Activated CD4-positive, alpha-beta T cell treated with anti-CD3 and anti-CD28 coated beads, Interleukin-2, amount 50 U/mL, for 4 hours (primary cell): ENCODE measurements at regions not wholly inside any gene's neighbourhood (a gene's known extent, or its start where the extent isn't known, plus 50 kb on each side); places are given as distances from the start of the nearest gene placed in this dataset.
A peak's percentile ranks its signal among the peaks of the same experiment; 100 is the strongest.
"Not testable (repeated sequence)": the region's sequence is repeated elsewhere in the genome, so short reads cannot be mapped to it uniquely, and the experiment has no call there.

ENCODE experiments used
- DNase-seq, 2 experiments: peaks; one replicate each; pipeline ENCODE4 v3.0.0-alpha.2; 2020

DNA sequence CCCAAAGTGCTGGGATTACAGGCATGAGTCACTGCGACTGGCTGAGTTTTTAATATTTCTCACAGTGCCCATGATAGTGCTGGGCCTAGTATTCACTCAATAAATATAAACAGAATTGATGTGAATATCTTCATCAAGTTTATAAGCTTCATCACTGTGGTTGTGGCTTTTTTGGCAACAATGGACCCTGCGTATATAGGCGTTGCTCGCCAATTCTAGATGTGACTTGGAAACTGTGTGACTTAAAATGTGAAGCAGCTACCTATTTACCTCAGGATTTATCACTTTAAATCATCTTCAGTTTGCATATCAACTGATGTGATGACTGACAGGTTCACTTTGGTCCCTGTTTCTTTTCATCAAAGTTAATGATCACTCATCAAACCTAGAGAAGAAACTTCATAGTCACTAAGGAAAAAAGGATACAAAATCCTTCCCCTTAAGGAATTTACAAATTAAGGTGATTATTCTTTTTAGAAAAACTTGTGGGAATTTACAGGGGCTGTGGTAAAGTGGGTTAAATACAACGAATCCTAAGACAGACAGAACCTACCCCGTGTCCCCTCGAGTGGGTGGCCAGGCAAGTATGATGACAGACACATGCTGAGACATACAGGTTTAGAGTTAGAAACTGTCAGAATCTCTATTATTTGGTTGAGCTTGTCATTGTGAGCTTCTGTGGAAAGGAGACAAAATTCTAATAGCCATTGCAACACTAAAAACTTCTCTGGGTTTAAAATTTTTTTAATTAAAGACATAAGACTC, 101.3 kb downstream of the AKAP11 start:
- DNase-seq, result no peak

GRCh38 chr13:42375663-42376062, 103.7 kb downstream of the AKAP11 start:
- no peak for DNase-seq

GRCh38 chr13:42377640-42378382, 105.9 kb downstream of the AKAP11 start:
- DNase-seq, result no peak

GRCh38 chr13:42378383-42378780, 106.4 kb downstream of the AKAP11 start:
- no peak for DNase-seq

DNA sequence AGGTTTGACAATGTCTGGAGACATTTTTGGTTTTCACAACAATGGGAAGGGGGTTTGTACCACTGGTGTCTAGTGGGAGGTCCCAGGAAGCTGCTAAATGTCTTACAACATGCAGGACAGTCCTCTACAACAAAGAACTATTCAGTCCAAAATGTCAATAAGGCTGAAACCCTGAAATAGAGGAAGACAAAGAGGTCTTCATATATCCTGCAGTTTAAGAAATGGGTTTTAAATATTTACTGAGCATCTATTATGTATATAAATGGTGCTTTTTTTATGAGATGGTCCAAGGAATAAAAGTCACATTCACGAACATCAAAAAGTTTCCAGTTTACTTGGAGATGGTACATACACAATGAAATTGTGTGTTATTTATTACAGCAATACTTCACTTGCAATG, 107.3 kb downstream of the AKAP11 start:
- DNase-seq, result no peak

- no peak for DNase-seq
Observed at GRCh38 chr13:42380420-42381164, 108.6 kb downstream of the AKAP11 start.

- DNase-seq, result no peak
Observed at GRCh38 chr13:42381165-42381425, 109.1 kb downstream of the AKAP11 start.

DNA sequence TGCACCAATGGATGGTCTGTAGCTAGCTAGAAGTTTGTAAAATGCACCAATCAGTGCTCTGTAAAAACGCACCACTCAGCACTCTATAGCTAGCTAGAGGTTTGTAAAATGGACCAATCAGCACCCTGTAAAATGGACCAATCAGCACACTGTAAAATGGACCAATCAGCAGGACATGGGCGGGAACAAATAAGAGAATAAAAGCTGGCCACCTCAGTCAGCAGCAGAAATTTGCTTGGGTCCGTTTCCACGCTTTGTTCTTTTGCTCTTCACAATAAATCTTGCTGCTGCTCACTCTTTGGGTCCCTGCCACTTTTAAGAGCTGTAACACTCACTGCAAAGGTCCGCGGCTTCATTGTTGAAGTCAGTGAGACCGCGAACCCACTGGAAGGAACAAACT, 109.5 kb downstream of the AKAP11 start:
- DNase-seq, result not testable (repeated sequence)

DNA sequence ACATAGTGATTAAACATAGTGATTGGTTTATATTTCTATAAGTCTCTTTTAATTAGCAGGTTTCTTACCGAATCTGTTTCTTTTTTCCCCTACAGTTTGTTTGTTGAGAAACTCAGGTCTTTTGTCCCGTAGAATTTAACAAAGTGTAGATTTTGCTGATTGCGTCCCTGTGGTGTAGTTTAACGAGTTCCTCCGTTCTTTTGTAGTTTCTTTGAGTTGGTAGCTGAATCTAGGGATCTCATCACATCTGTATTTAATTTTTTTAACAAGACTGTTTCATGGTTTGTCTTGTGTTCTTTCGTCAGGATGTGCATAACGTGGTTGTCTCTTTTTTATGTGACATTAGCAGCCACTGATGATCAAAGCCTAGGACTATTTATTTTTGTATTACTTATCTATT, 111.1 kb downstream of the AKAP11 start:
- DNase-seq, result no peak

DNA sequence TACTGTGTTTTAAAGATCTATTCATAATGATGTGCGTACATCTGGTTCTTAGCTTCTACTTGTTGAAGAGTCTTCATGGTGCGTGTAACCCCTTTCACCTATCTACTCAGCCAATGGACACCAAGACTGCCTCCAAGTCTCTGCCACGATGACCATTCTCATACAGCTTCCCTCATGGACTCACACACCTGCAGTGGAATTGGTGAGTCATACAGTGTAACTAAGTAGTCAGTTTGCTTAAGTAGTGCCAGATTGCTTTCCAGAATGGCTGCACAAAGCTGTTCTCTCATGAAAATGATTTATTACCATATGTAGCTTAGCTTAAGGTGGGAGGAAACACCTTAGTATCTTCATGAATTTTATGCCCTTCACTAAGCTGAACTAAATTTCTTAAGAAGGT, 112.3 kb downstream of the AKAP11 start:
- no peak for DNase-seq

GRCh38 chr13:42388326-42388725, 116.4 kb downstream of the AKAP11 start:
- DNase-seq, result no peak

DNA sequence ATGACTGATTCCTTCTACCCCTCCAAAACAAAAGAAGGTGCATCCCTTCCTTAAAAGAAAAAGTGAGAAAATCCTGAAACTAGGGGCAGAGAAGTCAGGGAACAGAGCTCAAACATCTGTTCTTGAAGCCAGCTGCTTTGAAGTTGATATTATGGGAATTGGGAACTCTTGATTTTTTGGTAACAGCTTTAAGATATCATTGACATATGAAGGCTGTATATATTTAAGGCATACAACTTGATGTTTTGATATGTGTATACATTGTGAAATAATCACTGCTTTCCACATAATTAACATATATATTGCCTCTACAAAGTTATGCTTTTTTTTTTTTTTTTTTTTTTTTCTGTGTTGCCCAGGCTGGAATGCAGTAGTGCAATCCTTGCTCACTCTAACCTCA, 117.1 kb downstream of the AKAP11 start:
- DNase-seq, result no peak

DNA sequence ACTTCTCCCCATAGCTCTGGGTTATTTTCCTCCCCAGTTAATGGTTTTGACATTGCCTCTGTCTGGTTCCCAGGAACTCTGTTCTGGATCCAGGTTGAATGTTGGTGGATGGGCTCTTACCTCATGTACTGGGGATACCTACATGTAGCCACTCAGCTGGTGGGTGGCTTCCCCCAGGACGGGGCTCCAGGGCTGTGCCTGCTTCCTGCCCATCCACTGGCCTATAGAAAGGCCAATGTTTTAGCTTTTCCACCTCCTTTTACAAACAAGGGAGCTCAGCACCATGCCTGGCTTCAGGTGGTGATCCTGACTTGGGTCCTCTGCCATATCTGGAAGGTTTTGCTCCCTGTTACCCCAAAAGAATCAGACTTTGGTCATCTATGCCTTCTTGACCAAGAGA, 120.2 kb downstream of the AKAP11 start:
- DNase-seq, result no peak

DNA sequence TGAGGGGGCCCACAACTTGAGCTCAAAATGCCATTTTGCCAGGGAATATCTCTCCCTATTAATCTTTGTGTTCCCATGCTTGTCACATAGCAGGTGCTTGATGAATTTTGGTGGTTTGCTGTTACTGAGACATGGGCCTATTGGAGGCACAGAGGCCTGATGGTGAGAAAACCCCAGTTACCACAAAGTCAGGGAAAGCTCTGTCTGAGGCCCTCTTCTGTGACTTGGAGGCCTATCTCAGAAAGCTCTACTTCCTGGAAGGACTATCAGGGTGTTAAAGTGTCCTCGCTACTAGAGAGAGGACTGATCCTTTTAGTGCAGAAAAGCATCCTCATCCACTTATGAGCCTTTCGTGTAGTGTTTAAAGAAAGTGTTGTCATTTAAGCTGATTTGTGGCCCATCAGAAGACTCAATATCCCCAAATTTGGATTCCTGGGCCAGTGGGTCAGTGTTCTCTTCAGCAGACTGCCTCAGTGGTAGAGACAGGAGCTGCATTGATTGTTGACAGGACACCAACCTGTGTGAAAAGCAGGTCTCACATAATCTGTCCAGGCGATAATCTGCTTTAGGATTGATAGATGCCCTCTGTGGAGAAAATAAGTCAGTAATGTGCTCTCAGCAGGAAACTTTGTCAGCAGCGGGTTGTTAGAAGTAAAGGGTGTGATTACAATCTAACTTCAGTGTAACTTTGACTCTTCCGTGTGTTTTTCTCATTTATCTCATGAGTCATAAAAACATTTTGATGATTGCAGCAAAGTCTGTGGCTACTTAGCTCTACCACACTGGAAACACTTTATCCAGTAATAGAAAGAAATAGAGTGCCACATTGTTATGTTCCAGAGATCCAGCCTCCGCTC, 121.0 kb downstream of the AKAP11 start:
- no peak for DNase-seq

DNA sequence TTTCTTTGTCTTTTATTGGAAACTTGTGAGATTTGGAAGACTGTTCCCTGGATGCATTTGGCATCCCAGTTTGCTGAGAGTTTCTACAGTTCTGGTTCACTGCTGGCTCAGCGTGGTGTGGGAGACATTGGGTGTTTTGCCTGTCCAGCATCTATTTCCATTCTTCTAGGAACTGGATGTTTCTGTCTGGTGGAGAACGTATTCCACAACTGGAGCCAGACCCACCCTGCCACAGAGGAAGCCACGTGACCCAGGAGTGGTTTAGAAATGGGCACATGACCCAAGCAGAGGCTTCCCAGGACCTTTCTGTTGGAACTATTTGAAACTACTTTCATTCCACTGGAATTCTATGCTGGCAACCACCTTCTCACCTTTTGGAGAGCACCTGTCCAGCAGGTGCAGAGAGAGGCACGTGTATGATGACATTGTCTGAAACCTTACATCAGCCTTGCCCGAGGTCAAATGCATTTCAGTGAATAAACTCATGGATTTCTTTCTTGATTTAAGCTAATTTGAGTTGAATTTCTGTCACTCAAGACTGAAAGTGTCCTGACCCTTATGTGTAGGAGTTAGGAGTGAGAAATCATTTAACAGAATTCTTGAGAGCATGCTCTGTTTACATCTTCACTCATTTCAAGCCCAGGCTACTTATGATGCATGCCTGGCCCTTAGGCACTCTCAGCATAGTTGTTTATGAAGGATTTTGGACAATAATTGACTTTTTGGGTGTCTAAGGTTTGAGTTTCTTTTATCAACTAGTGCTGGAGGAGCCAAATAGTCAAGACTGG, 121.8 kb downstream of the AKAP11 start:
- DNase-seq, result no peak

DNA sequence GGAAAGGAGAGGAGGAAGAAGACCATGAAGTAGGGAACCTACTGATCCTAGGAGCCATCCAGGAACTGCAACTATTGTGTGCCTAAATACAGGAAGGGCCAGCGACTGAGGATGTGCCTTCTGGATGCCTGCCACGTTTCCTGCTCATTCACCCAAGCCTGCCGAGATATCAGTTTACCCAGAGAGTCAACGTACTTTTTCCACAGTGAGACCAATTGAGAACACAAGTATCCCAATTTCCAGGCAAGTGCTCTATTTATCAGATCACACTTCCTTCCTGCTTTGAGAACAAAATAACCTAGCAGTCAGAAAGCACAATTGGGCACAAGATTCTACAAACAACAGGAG, 122.4 kb downstream of the AKAP11 start:
- no peak for DNase-seq

DNA sequence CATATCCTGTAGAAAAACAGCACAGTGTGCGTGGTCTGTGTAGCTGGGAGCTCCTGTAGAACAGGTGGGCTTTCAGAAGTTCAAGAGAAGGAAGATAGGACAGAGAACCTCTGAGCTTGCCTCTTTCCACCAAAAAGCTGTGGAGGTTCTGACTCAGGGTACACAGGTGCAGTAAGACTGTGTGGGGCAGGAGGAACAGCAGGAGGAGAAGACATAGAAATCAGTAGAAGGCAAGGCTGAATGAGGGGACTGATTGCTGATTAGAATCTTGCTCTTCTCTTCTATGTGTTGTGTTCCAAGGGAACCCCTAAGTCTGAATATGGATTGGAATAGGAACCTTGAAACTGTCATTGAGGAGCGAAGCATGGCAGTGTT, 122.7 kb downstream of the AKAP11 start:
- DNase-seq, result no peak

DNA sequence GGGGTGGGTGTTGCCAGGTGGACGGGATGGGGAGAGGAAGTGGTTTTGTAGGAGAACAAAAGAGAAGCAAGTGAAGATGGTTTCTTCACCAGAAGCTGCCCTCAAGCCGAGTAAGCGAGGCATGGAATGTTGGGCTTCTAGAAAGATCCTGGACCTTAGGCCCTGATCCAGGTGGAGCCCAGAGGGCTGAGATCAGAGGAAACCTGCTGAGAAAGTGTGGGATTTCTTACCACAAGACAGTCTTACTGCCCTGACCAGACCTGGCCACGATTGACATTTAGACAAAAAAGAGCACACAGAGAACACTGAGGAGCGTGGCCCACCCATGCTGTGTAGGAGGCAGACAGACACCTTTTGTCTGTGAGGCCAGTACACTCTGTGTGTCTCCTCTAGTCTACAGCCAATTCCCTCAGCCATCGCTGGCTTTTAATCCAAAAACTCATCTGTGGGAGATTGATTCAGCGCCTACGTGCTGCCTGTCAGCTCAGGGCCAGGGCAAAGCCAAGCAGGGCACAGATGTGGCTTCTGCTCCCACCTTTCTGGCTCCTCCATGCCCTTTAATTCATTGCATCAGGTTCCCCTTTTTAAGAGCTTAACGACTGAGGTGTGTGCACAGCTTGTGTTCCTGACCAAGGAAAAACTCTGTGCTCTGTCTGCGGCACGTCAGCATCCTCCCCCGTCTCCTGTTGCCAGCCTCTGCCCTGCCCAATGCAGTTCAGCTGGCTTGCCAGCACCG, 123.3 kb downstream of the AKAP11 start:
- DNase-seq, result peak in 1 of 2 experiments; percentile 26

GRCh38 chr13:42396501-42396900, 124.5 kb downstream of the AKAP11 start:
- DNase-seq, result peak; percentile 27 to 40

DNA sequence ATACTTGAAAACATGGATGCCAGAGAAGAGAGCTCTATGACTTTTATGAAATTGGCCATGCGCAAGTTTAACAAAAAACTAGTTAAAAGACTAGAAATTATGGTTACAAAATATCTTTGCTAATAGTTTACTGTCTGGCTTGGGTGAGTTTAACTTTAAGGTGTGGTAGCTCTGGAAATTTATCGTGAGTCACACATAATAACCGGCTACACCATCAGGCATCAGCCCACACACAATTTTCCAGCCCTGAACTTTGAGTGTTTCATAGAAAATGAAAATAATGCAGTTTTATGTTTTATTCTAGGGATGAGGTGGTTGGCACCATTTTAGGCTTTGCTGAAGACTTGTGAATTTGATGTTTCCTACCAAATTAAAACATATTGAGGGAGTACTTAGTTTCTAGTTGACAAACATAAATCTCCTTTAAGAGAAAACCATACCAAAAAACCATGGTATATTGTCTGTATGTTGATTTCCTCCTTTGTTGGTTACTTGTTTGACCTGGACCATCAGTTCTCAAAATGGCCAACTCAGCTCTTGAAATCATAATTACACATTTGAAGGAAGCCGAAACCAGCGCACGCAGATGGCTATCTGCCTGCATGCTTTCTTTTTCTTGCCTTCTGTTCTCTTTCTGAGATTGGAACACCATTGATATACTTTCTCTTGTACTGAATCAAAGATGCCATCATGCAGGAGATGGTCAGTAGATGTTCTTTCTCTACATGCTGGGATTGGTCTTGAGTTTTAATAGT, 125.1 kb downstream of the AKAP11 start:
- peak in 1 of 2 experiments; percentile 15 for DNase-seq

DNA sequence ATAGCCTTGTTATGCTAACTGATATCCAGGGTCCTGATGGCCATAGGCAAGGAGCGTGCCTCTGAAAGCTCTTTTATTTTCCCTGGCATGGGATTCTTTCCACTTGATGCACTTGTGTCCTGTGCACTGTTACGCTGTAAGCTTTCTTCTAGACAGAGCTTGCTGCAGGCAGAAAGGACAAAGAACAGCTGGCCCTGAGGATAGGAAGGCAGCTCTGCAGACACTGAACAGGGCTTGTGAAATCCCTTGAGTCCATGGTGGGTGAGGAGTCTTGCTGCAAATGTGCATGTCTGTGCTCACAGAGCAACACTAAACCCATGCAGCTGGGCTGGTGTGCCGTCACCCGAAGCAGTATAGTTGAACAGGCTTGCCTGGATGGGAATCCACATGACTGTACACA, 126.6 kb downstream of the AKAP11 start:
- no peak for DNase-seq
